ENCODE measurements at regions not wholly inside any gene's neighbourhood (a gene's known extent, or its start where the extent isn't known, plus 50 kb on each side); places are given as distances from the start of the nearest gene placed in this dataset.

DNA sequence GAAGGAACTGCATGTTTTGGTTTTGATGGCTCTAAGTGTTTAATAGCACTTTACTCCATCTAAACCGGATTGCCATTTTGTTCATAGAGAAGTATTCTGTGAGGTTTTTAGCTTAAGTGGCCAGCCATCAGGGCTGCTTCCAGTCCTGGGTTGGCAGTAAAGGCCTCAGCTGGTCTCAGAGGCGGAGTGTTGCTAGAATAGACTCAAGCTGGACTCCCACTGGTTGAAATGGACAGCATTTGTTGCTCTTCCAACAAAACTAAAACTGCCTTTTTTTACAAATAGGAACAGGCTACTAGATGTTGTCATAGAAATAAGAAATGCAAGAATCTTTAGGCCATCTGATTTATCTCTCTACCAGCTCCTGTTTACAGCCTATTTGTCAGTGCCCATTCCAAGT, 126.4 kb downstream of the MAIP1 start:
- 0 out of 2 replicates have a peak, but pooled peaks cover 4% of the 10 kb centered on the region for H3K4me1 ChIP-seq (ENCODE audit: control insufficient read depth, insufficient read depth, low read length)
- in situ Hi-C loops (cut with HindIII; ENCODE audit: low pct_unique_long_range_greater_than_20kb, low sequenced_read_pairs), result no loop called here
- no peak overlapping the region for H3K27ac ChIP-seq (ENCODE audit: low read length)
- peaks cover 2% of the 10 kb centered on the region; the same call in 1 of the 2 replicates for H3K9me3 ChIP-seq (ENCODE audit: control insufficient read depth, insufficient read depth, low read depth, low read length)
- ATAC-seq (no peak), DNase-seq (ENCODE audit: low read depth, low spot score) (no peak)
- CTCF ChIA-PET, result no interaction called here
- no peak overlapping the region for H3K4me3 ChIP-seq (ENCODE audit: low read depth in 2 of 2, low read length in 2 of 2)
- TF ChIP-seq POLR2AphosphoS5 (IDR thresholded peaks at IDR 0.05; ENCODE audit: low read depth, low read length) (no peak), SIN3A (IDR thresholded peaks at IDR 0.05; ENCODE audit: borderline replicate concordance, insufficient read depth, low read depth, low read length) (no peak), TCF7L2 (IDR thresholded peaks at IDR 0.05; ENCODE audit: low read depth, low read length) (no peak)
- TF ChIP-seq, protein P1, sequence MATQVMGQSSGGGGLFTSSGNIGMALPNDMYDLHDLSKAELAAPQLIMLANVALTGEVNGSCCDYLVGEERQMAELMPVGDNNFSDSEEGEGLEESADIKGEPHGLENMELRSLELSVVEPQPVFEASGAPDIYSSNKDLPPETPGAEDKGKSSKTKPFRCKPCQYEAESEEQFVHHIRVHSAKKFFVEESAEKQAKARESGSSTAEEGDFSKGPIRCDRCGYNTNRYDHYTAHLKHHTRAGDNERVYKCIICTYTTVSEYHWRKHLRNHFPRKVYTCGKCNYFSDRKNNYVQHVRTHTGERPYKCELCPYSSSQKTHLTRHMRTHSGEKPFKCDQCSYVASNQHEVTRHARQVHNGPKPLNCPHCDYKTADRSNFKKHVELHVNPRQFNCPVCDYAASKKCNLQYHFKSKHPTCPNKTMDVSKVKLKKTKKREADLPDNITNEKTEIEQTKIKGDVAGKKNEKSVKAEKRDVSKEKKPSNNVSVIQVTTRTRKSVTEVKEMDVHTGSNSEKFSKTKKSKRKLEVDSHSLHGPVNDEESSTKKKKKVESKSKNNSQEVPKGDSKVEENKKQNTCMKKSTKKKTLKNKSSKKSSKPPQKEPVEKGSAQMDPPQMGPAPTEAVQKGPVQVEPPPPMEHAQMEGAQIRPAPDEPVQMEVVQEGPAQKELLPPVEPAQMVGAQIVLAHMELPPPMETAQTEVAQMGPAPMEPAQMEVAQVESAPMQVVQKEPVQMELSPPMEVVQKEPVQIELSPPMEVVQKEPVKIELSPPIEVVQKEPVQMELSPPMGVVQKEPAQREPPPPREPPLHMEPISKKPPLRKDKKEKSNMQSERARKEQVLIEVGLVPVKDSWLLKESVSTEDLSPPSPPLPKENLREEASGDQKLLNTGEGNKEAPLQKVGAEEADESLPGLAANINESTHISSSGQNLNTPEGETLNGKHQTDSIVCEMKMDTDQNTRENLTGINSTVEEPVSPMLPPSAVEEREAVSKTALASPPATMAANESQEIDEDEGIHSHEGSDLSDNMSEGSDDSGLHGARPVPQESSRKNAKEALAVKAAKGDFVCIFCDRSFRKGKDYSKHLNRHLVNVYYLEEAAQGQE (IDR thresholded peaks at IDR 0.05; ENCODE audit: insufficient read depth in 1 of 2, low read depth in 2 of 2, low read length in 1 of 2), result no peak
- TF ChIP-seq, protein P2, sequence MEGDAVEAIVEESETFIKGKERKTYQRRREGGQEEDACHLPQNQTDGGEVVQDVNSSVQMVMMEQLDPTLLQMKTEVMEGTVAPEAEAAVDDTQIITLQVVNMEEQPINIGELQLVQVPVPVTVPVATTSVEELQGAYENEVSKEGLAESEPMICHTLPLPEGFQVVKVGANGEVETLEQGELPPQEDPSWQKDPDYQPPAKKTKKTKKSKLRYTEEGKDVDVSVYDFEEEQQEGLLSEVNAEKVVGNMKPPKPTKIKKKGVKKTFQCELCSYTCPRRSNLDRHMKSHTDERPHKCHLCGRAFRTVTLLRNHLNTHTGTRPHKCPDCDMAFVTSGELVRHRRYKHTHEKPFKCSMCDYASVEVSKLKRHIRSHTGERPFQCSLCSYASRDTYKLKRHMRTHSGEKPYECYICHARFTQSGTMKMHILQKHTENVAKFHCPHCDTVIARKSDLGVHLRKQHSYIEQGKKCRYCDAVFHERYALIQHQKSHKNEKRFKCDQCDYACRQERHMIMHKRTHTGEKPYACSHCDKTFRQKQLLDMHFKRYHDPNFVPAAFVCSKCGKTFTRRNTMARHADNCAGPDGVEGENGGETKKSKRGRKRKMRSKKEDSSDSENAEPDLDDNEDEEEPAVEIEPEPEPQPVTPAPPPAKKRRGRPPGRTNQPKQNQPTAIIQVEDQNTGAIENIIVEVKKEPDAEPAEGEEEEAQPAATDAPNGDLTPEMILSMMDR (IDR thresholded peaks at IDR 0.05), result no peak
- intact Hi-C loops (cut with micrococcal nuclease; ENCODE audit: unreplicated experiment), result no loop called here
- no peaks in the 10 kb centered on the region for H3K27me3 ChIP-seq (ENCODE audit: control insufficient read depth, insufficient read depth, low read length)
- POLR2A ChIA-PET, result no interaction called here
- BruUV-seq (replicated peaks), result no TSS peak
- no peaks in the 10 kb centered on the region for H3K36me3 ChIP-seq (ENCODE audit: control insufficient read depth, insufficient read depth, low read length)

DNA sequence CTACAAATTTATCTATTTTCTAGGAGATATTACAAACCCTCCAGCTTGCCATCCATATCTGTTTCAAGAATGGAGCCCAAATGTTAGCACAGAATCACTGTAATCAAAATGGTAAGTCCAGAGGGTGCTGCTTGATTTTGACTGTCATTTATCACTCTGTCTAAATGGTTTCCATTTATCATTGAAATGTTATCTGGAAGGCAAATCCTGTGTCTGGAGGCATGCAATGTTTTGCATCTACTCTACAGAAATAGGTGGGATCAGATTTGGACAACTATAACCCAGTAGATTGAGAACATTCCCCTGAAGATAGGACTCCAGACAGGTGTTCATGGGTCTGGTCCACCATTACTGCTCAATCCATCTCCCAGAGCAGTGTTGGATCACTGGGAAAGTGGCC, 128.7 kb downstream of the MAIP1 start:
- BruUV-seq (replicated peaks), result no TSS peak
- Histone ChIP-seq H3K36me3 (ENCODE audit: control insufficient read depth, insufficient read depth, low read length) (no peaks in the 10 kb centered on the region), H3K4me1 (ENCODE audit: control insufficient read depth, insufficient read depth, low read length) (no peaks in the 10 kb centered on the region), H3K27ac (ENCODE audit: low read length) (no peak overlapping the region), H3K4me3 (ENCODE audit: low read depth in 2 of 2, low read length in 2 of 2) (no peak overlapping the region), H3K9me3 (ENCODE audit: control insufficient read depth, insufficient read depth, low read depth, low read length) (peaks cover 2% of the 10 kb centered on the region; the same call in 1 of the 2 replicates), H3K27me3 (ENCODE audit: control insufficient read depth, insufficient read depth, low read length) (no peaks in the 10 kb centered on the region)
- in situ Hi-C loops (cut with HindIII; ENCODE audit: low pct_unique_long_range_greater_than_20kb, low sequenced_read_pairs), result no loop called here
- no peak for ATAC-seq
- intact Hi-C loops (cut with micrococcal nuclease; ENCODE audit: unreplicated experiment), result no loop called here
- no peak for DNase-seq (ENCODE audit: low read depth, low spot score)
- ChIA-PET POLR2A (interaction anchor here (0.6 kb wide), 1 partner anchor 11 kb away, joined by 3 read pairs; no protein-coding TSS in a partner anchor), CTCF (no interaction called here)
- TF ChIP-seq SIN3A (IDR thresholded peaks at IDR 0.05; ENCODE audit: borderline replicate concordance, insufficient read depth, low read depth, low read length), result no peak
- TF ChIP-seq, protein P2 (IDR thresholded peaks at IDR 0.05), result no peak
- TF ChIP-seq TCF7L2 (IDR thresholded peaks at IDR 0.05; ENCODE audit: low read depth, low read length), result no peak
- TF ChIP-seq, protein P1 (IDR thresholded peaks at IDR 0.05; ENCODE audit: insufficient read depth in 1 of 2, low read depth in 2 of 2, low read length in 1 of 2), result no peak
- TF ChIP-seq POLR2AphosphoS5 (IDR thresholded peaks at IDR 0.05; ENCODE audit: low read depth, low read length), result no peak
